ENCODE measurements at regions not wholly inside any gene's neighbourhood (a gene's known extent, or its start where the extent isn't known, plus 50 kb on each side); places are given as distances from the start of the nearest gene placed in this dataset.

DNA sequence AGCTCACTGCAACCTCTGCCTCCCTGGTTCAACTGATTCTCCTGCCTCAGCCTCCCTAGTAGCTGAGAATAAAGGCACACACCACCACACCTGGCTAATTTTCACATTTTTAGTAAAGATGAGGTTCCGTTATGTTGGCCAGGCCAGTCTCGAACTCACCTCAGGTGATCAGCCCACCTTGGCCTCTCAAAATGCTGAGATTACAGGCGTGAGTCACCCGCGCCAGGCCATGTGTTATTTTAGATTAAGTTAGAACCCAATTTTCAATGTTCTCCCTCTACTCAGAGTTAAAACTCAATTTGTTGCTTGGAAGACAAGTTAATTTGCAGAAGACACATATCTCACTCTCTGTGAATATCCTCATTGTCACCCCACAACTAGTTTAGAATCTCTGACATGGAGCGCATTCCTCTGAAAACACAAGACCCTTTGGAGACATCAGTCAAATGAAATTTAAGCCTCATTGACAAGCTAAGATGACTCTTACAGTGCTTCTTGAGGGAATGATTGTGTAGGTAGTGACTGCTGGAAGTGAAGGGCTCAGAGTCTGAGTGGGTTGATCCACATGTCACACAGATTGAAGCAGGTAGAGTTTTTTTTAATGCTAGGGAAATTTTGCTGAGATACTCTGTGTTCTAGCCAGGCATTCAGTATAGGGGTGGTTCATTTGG is 60.6 kb upstream of the FRMD4B start:
- TF ChIP-seq HDGF (IDR thresholded peaks at IDR 0.05; ENCODE audit: borderline replicate concordance) = no peak
- TF ChIP-seq ZNF384 (IDR thresholded peaks at IDR 0.05) = no peak
- TF ChIP-seq NFRKB (IDR thresholded peaks at IDR 0.05) = no peak
- TF ChIP-seq ELF4 (IDR thresholded peaks at IDR 0.05) = no peak
- no peak for TF ChIP-seq CTBP1 (IDR thresholded peaks at IDR 0.05; ENCODE audit: borderline replicate concordance)
- TF ChIP-seq TARDBP (IDR thresholded peaks at IDR 0.05) = no peak
- no peak for TF ChIP-seq FOXM1 (IDR thresholded peaks at IDR 0.05; ENCODE audit: borderline replicate concordance)
- TF ChIP-seq ARNT (IDR thresholded peaks at IDR 0.05) = no peak
- no peak for TF ChIP-seq SP1 (IDR thresholded peaks at IDR 0.05)
- no peak for TF ChIP-seq BHLHE40 (IDR thresholded peaks at IDR 0.05; ENCODE audit: borderline replicate concordance)
- TF ChIP-seq LEF1 (IDR thresholded peaks at IDR 0.05; ENCODE audit: borderline replicate concordance) = no peak
- TF ChIP-seq, protein P1, sequence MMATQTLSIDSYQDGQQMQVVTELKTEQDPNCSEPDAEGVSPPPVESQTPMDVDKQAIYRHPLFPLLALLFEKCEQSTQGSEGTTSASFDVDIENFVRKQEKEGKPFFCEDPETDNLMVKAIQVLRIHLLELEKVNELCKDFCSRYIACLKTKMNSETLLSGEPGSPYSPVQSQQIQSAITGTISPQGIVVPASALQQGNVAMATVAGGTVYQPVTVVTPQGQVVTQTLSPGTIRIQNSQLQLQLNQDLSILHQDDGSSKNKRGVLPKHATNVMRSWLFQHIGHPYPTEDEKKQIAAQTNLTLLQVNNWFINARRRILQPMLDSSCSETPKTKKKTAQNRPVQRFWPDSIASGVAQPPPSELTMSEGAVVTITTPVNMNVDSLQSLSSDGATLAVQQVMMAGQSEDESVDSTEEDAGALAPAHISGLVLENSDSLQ (IDR thresholded peaks at IDR 0.05) = no peak
